HG02588 (cell line): ENCODE measurements at regions not wholly inside any gene's neighbourhood (a gene's known extent, or its start where the extent isn't known, plus 50 kb on each side); places are given as distances from the start of the nearest gene placed in this dataset.
"Not testable (repeated sequence)": the region's sequence is repeated elsewhere in the genome, so short reads cannot be mapped to it uniquely, and the experiment has no call there.

Source experiments
- ATAC-seq: cut with Tn5 transposase; IDR thresholded peaks from one replicate; pipeline ENCODE4 v1.9.1; 2021; ENCODE audit warnings: mild to moderate bottlenecking, moderate library complexity; ENCODE audit not compliant: unreplicated experiment

GRCh38 chr9:29616844-29617243, 2043.6 kb upstream of the C9orf72 start:
- no peak for ATAC-seq

- no peak for ATAC-seq
These were observed 2052.0 kb upstream of the C9orf72 start for GRCh38 chr9:29625292-29625731.

DNA sequence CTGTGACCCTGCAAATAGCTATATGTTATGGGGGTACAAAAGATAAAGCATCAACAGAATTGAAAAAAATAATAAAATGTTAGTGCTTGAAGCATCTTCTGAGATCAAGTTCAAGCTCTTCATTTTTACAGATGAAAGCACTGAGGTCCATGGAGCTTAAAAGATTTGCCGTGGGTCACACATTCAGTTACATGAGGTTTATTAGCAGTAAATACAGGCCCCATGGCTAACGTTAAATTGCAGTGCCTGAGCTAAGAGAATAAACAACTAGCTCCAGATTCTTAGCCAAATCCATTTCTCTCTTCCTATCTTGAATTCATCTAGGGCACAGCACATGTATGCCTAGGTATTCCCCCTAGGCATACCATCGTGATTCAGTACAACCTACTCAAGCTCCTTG, 2052.7 kb upstream of the C9orf72 start:
- no peak for ATAC-seq

DNA sequence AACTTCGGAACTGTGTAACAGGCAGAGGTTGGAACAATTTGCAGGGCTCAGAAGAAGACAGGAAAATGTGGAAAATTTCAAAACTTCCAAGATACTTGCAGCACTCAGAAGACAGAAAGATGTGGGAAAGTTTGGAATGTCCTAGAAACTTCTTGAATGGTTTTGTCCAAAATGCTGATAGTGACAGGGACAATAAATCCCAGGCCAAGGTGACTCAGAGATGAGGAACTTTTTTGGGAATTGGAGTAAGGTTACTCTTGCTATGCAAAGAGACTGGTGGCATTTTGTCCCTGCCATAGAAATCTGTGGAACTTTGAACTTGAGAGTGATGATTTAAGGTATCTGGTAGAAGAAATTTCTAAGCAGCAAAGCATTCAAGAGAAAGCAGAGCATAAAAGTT, 2055.6 kb upstream of the C9orf72 start:
- ATAC-seq: not testable (repeated sequence)

- no peak for ATAC-seq
These were observed 2064.4 kb upstream of the C9orf72 start for GRCh38 chr9:29637471-29638237.

- ATAC-seq: no peak
These were observed 2067.2 kb upstream of the C9orf72 start for GRCh38 chr9:29640507-29640906.

GRCh38 chr9:29644514-29644913, 2071.2 kb upstream of the C9orf72 start:
- no peak for ATAC-seq

- no peak for ATAC-seq
These were observed 2074.2 kb upstream of the C9orf72 start for GRCh38 chr9:29647451-29647850.

GRCh38 chr9:29648132-29648531, 2074.9 kb upstream of the C9orf72 start:
- ATAC-seq: no peak

- no peak for ATAC-seq
These were observed 2075.3 kb upstream of the C9orf72 start for GRCh38 chr9:29648601-29649000.

- no peak for ATAC-seq
These were observed 2083.5 kb upstream of the C9orf72 start for GRCh38 chr9:29656641-29657406.

DNA sequence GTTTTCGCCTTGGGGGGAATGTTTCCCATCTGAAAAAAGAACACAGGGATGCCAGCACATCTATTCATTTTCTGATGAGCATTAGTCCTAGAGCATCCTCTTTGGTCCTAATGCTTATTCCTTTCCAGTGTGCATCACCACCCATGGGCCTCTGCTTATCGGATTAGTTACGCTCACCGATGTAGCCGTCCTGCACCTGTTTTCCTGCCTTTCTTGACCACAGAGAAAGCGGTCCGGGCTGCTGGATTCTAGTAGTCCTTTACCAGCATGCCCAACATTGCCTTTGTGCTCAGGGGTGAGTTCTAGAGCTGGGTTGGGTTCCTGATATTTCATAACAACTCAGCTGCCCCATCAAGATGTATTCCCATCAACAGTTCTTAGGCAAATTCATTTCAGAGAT, 2084.5 kb upstream of the C9orf72 start:
- ATAC-seq: no peak

DNA sequence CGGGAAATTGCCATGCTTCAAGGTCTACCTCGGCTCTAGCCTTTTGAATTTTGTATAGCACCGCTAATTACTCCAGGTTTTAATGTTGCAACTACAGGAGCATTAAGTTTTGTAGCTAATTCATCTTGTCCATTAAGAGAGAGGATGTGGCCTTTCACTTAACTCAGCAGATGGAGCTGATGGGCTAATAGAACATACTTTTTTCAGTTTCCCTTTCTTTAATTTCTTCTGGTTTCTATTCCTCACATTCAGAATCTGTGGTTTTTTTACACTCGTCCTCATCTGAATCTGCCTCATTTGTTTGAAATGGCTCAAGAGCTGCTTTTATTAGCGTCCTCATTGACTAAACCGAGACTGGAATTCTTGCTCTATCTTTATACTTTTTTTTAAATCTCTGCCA, 2085.7 kb upstream of the C9orf72 start:
- ATAC-seq: no peak

DNA sequence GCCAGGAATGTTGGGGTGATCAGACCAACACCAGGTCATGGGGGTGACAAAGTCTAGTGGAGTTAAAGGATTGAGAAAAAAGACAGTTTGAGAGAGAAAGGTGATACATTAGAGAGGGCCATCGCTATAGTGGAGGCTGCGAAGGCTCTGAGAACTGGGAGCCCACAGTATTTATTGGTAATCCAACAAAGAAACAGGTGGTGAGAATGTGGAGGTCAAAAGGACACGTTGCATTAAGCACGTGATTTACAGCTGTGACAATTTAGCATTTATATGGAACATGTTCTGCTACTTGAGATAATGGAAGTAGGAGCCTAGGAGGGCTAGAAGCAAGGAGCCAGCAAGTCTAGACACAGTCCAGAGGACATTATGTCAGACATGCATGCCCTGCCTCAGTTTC, 2086.5 kb upstream of the C9orf72 start:
- no peak for ATAC-seq

- ATAC-seq: no peak
These were observed 2095.5 kb upstream of the C9orf72 start for GRCh38 chr9:29668732-29669131.

GRCh38 chr9:29669613-29670012, 2096.3 kb upstream of the C9orf72 start:
- ATAC-seq: no peak

DNA sequence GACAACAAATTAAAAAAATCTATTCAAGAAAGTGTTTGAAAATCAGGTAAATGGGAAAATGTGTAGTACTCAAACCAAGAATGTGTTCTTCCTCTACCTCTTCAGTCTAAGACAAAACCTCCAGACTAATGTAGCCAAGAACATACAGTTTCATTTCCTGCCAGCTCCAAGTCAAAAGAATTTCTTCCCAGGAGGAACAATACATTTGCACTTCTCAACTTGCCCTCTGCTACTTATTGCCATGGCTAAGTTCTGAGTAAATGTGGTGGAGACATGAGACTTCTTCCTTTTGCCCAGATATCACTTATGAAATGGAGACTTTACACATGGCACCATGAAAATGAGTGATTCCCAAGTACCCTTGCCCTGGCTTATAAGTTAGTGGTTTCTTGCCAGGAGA, 2112.2 kb upstream of the C9orf72 start:
- no peak for ATAC-seq

DNA sequence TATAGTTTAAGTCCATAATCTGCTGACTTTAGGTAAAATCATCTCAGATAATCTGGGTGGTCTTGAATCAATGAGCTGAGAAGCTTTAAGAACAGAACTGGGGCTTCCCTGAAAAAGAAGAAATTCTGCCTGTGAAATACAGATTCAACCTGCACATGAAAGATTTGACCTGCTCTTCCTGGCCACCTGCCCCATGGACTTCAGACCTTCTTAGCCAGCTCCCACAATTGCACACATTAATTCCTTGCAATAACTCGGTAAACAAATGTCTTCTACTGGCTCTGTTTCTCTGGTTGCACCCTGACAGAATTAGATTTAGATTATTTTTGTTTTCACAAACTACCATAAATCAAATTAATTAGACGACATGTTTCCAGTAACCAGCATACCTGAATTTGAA, 2117.9 kb upstream of the C9orf72 start:
- ATAC-seq: no peak

DNA sequence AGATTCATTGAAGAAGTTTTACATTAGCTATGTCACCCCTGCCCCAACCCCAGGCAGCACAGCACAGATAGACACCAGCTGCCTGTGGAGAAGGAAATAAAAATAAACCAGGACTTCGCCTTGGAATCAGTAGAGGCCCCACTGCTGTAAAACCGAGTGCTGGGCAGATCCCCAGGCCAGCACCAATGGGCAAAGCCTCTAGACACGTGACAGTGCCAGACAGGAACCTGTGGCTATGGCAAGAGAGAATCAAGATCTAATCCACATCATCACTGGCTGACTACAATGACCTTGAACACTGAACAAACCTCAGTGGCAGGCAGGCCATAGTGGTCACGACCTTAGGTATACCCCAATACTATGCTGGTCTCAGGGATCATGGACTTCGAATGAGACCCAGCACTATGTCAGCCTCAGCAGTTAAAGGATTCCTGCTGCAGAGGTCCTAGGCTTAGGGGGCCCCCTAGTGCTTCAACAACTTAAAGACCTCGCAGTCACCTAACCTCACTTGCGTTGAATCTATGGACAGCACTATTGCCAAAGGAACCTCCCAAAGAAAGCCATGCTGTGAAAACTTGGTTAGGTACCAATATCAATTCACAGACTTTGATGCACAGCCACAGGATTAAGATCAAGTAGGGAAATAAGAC, 2118.6 kb upstream of the C9orf72 start:
- ATAC-seq: no peak

DNA sequence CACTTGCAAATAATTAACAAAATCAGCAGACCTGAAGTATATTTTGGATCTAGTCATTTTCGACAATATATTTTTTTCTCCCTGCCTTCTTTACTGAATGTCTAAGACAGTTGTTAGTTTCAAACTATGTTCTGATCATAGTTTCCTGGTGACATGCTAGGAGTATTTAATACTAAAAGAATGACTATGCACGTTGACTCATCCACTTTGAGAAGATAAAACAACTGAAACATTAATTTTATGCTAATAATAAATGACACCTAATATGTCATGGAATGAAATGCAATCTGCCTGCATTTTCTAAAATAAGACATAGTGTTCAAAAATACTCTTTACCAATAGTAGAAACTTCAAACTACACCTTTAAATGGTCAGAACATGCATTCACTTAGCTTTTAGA, 2123.7 kb upstream of the C9orf72 start:
- ATAC-seq: no peak

DNA sequence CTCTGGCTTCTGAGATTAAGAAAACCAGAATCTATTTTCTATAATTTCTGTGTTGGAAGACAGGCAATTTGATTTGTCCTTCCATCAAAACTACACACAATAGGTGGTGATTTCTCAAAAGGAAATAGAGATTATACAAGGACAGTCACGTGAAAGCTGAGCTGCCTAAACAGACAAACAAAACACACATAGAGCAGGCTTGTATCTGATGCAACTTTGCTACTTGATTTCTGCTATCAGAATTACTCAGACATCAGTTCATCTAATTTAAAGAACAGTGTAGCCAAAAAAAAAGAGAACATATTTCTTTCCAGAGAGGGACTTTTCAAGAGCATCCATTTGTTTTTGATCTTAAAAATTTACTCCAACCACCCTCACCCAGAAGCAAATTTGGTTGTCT, 2128.3 kb upstream of the C9orf72 start:
- ATAC-seq: no peak

- ATAC-seq: no peak
These were observed 2128.7 kb upstream of the C9orf72 start for GRCh38 chr9:29701971-29702370.
